Astrocyte of the cerebellum (primary cell): ENCODE measurements at regions not wholly inside any gene's neighbourhood (a gene's known extent, or its start where the extent isn't known, plus 50 kb on each side); places are given as distances from the start of the nearest gene placed in this dataset.
"Not testable (repeated sequence)": the region's sequence is repeated elsewhere in the genome, so short reads cannot be mapped to it uniquely, and the experiment has no call there.

ENCODE experiments used
- DNase-seq: peaks from one replicate; pipeline ENCODE4 v3.0.0-alpha.2; 2011; ENCODE audit warnings: low read depth
- H3K4me3 ChIP-seq: 2 replicates; pipeline ENCODE4 v1.5.1; 2011; ENCODE audit warnings: mild to moderate bottlenecking, low read depth, low read length, moderate library complexity
- in situ Hi-C: cut with HindIII; loops from 2 replicates; pipeline ENCODE4 v1.10.0; 2017; ENCODE audit warnings: low sequenced_read_pairs
- TF ChIP-seq, protein P1 (sequence below): IDR thresholded peaks from 2 replicates; pipeline ENCODE4 v1.5.1; 2012; ENCODE audit warnings: low read length, low read depth, moderate library complexity, mild to moderate bottlenecking; ENCODE audit errors: missing control alignments

DNA sequence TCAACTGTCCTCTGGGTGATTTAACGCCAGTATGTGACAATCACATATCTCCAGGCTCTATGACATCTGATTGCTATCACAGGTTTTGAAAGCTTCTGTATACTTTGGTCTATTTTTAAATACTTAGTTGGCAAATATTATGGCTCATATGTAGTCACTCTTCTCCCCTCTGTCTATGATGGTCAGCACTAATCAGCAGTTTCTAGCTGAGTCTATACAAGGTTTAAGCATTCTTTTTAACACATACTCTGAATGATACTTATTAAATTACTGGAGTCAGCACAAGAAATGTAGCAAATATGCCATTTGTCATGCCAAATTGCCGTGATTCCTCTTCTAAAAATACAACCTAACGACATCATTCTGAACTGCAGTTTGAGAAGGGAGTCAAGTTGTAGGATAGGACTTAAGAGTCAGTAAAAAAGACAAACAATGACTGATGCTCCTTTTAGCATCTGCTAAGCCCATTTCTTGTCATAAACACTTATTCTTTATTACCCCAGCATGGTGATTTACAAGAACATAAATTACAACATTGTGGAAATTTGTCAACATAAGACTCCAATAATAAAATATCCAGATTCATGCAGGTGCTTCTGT is 947.8 kb downstream of the XPNPEP1 start:
- TF ChIP-seq, protein P1, sequence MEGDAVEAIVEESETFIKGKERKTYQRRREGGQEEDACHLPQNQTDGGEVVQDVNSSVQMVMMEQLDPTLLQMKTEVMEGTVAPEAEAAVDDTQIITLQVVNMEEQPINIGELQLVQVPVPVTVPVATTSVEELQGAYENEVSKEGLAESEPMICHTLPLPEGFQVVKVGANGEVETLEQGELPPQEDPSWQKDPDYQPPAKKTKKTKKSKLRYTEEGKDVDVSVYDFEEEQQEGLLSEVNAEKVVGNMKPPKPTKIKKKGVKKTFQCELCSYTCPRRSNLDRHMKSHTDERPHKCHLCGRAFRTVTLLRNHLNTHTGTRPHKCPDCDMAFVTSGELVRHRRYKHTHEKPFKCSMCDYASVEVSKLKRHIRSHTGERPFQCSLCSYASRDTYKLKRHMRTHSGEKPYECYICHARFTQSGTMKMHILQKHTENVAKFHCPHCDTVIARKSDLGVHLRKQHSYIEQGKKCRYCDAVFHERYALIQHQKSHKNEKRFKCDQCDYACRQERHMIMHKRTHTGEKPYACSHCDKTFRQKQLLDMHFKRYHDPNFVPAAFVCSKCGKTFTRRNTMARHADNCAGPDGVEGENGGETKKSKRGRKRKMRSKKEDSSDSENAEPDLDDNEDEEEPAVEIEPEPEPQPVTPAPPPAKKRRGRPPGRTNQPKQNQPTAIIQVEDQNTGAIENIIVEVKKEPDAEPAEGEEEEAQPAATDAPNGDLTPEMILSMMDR = no peak
- H3K4me3 ChIP-seq = no peak overlapping the region
- no peak for DNase-seq
- in situ Hi-C loops = no loop called here

DNA sequence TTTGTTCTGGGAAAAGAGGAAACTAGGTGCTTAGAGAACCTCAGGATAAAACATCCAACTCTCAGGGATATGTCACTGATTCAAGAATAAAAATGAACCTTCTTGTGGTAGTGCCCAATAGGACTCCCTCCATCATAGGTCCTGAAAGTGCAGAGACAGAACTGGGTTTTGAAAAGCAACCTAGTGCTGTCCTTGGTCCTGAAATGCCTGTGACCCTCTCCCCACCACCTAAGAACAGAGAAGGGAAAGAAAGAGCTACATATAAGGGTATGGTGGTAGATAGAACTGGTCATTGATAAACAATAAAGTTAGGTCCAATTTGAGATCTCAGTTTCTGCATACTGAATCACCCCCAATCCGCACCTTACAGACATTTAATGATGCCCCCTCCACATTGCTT is 953.3 kb downstream of the XPNPEP1 start:
- peak; percentile 23 for DNase-seq
- in situ Hi-C loops = no loop called here
- TF ChIP-seq, protein P1 = no peak
- H3K4me3 ChIP-seq = no peak overlapping the region

DNA sequence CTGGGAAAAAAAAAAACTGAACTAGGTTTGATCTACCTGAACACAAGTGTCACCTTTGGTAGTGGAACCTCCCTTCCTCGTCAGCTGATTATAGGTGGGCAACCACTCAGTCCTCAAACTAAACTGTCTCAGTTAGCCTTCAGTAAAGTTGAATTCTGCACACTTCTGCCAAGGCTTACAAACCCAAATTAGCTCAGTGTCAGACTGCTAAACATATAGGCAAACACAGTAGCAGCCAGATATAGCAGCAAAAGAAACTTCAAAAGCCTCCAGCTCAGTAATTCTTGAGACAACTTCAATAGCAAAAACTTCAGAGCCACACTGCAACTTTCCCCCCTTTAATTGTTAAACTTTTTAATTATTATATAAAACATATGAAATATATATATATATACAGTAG is 956.9 kb downstream of the XPNPEP1 start:
- no peak overlapping the region for H3K4me3 ChIP-seq
- no peak for DNase-seq
- in situ Hi-C loops = loop anchor here (5.0 kb wide), 1 partner anchor 49 kb away; no protein-coding TSS in a partner anchor
- TF ChIP-seq, protein P1 = no peak

DNA sequence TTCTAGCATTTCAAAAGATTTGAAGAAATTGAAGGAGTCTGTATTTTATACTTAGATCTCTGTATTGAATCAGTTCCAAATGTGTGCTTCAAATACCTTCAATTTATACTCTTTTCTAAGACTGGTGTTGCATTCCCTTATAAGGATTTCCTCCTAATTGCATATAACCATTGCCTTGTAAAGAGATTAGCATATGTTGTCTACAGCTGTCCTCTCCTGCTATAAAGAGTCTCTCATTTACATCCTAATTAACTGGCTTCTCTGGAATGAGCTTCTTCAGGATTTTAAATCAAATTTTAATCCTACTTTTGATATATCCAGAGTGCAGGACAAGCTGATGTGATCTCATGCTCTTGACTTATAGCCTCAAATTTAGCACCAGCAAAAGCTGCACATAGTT is 957.3 kb downstream of the XPNPEP1 start:
- in situ Hi-C loops = loop anchor here (5.0 kb wide), 1 partner anchor 49 kb away; no protein-coding TSS in a partner anchor
- H3K4me3 ChIP-seq = no peak overlapping the region
- TF ChIP-seq, protein P1 = no peak
- no peak for DNase-seq

DNA sequence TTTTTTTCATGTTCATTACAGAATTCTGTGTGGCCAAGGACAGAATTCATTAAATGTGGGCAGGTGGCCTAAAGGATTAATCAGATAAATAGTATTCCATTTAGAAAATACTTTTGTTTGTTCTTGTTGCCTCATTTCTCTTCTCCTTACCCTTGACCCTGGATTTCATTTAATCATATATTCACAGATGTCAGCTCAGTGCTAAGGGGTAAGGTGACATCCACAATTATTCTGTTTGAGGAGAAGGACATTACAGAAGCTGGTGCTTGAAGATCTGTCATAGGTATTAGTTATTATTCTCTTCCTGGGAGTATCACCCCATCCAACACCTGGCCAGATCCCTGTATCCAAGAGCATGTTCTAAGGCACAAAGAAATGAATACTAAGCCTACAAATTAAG is 961.1 kb downstream of the XPNPEP1 start:
- in situ Hi-C loops = no loop called here
- no peak for DNase-seq
- H3K4me3 ChIP-seq = no peak overlapping the region
- TF ChIP-seq, protein P1 = no peak

DNA sequence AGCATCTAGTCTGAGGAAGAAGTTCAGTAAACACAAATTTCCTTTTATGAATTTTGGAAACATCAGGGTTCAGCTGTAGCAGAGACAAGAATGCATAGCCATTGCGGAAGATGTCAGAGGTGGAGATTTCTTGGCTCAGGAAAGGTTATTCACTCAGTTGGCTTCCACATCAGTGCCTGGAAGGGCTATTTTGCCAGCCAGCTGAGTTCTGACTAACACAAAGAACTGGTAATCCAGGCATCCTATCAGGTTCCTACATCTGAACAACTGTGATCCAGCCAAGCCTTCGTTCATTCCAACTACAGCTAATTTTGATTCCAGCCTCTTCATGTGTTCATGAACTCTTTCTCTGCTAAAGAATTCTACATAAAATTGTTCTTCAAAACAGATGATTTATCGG is 965.6 kb downstream of the XPNPEP1 start:
- TF ChIP-seq, protein P1 = no peak
- no peak overlapping the region for H3K4me3 ChIP-seq
- in situ Hi-C loops = no loop called here
- no peak for DNase-seq

DNA sequence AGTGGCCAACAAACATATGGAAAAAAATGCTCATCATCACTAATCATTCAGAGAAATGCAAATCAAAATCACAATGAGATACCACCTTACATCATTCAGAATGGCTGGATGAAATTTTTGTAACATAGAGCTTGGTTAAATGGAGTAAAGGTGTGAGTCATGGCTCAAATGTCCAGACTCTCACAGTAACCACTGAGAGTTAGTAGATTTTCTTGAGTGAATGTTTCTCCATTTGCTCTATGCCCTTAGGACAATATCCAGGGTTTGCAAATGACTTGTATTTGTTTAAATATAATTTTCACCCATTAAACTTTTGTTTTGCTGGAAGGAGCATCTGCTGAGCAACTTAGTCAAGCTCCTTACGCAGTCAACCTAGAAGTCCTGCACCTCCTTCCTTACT is 967.2 kb downstream of the XPNPEP1 start:
- no peak for DNase-seq
- no peak overlapping the region for H3K4me3 ChIP-seq
- in situ Hi-C loops = no loop called here
- TF ChIP-seq, protein P1 = no peak

DNA sequence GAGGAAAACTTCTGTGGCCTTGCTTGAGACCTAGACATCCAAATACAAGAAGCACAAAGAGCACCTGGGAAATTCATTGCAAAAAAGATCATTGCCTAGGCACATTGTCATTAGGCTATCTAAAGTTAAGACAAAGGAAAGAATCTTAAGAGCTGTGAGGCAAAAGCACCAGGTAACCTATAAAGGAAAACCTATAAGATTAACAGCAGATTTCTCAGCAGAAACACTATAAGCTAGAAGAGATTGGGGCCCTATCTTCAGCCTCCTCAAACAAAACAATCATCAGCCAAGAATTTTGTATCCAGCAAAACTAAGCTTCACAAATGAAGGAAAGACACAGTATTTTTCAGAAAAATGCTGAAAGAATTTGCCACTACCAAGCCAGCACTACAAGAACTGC is 1003.3 kb downstream of the XPNPEP1 start:
- in situ Hi-C loops, DNase-seq, H3K4me3 ChIP-seq: not testable (repeated sequence)
